ENCODE measurements at regions not wholly inside any gene's neighbourhood (a gene's known extent, or its start where the extent isn't known, plus 50 kb on each side); places are given as distances from the start of the nearest gene placed in this dataset.

DNA sequence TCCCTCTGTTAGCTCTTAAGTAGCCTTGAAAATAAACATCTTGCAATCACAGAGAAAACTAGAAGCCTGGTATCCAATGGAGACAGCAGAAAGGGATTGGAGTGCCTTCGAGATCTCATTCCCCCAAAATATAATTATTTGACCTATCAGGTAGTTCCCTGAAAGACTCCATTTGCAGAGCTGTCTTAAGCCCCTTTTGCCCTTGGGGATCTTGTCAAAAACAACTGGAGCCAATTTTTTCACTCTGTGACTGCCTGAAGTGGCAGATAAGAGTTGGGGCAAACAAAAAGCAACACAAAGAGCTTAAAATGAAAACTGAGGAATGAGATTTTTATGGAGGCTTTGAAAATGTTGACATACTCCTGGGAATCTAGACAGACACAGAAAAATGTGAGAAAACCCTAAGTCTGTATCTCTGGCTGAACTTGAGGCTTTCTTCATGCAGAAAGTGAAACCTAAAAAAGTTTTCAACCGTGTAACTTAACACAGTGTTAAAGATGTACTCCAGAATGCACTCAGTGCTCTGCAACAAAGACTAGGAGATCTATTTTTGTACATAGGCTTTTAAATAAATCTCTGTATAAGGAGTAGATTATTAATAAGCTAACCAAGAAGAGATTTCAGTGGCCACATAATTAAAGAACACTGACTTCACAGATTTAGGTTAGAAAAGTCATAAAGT is 971.1 kb upstream of the MAN1A1 start:
- TF ChIP-seq, protein P1, sequence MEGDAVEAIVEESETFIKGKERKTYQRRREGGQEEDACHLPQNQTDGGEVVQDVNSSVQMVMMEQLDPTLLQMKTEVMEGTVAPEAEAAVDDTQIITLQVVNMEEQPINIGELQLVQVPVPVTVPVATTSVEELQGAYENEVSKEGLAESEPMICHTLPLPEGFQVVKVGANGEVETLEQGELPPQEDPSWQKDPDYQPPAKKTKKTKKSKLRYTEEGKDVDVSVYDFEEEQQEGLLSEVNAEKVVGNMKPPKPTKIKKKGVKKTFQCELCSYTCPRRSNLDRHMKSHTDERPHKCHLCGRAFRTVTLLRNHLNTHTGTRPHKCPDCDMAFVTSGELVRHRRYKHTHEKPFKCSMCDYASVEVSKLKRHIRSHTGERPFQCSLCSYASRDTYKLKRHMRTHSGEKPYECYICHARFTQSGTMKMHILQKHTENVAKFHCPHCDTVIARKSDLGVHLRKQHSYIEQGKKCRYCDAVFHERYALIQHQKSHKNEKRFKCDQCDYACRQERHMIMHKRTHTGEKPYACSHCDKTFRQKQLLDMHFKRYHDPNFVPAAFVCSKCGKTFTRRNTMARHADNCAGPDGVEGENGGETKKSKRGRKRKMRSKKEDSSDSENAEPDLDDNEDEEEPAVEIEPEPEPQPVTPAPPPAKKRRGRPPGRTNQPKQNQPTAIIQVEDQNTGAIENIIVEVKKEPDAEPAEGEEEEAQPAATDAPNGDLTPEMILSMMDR (IDR thresholded peaks at IDR 0.05; ENCODE audit: low read length, missing control alignments) = no peak
- no peak for DNase-seq (ENCODE audit: low read depth)
- H3K4me3 ChIP-seq (replicated peaks; ENCODE audit: low read depth, low read length) = no peak overlapping the region

DNA sequence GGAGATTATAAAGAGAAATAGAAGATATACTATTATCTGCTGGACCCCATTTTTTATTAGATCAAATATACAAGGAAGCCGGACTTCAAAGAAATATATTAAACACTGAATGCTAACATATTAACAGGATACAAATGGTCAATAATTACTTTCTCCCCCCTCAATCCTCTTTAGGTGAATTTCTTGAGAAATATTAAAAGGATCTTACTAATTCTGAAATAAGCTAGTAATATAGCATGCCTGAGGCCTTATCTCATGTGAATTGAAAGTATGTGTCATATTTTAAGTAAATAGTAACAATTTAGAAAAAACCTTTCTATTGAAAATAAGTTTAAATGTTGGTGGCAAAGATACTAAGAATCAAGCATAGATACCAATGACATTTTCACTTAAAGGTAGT is 954.7 kb upstream of the MAN1A1 start:
- DNase-seq (ENCODE audit: low read depth) = no peak
- H3K4me3 ChIP-seq (replicated peaks; ENCODE audit: low read depth, low read length) = no peak overlapping the region
- TF ChIP-seq, protein P1 (IDR thresholded peaks at IDR 0.05; ENCODE audit: low read length, missing control alignments) = no peak

DNA sequence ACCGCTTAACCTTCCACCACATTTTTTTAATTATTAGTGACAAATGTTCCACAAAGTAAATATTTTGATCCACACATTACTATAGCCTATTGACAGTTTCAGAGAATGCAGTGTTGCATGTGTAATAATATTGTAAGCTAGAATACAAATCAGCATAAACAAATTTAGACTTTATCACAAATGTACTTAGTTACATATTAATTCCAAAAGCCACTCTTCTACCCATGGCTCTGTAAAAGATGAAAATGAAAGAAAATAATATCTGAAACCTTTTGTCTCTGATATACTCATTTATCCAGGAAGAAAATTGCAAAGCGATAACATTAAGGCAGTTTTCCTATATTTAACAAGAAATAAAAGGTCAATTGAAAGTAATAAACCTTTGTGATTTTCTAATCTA is 954.0 kb upstream of the MAN1A1 start:
- H3K4me3 ChIP-seq (replicated peaks; ENCODE audit: low read depth, low read length) = no peak overlapping the region
- no peak for DNase-seq (ENCODE audit: low read depth)
- TF ChIP-seq, protein P1 (IDR thresholded peaks at IDR 0.05; ENCODE audit: low read length, missing control alignments) = no peak

DNA sequence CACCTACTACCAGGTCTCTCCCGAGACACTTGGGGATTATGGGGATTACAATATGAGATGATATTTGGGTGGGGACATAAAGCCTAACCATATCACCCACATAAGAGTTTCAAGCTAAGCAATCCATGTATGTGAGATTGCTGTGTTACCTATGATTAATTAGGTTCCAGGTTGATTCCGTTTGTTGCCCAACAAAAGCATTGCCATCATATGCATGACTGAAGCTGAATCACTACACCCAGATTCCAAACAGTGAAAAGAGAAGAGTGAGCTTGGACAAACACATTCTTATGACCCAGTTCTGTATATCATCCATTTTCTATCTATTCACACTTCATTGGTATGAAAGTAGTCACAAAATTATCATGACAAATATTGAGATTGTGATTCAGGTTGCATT is 952.5 kb upstream of the MAN1A1 start:
- TF ChIP-seq, protein P1 (IDR thresholded peaks at IDR 0.05; ENCODE audit: low read length, missing control alignments) = no peak
- no peak for DNase-seq (ENCODE audit: low read depth)
- H3K4me3 ChIP-seq (replicated peaks; ENCODE audit: low read depth, low read length) = no peak overlapping the region

DNA sequence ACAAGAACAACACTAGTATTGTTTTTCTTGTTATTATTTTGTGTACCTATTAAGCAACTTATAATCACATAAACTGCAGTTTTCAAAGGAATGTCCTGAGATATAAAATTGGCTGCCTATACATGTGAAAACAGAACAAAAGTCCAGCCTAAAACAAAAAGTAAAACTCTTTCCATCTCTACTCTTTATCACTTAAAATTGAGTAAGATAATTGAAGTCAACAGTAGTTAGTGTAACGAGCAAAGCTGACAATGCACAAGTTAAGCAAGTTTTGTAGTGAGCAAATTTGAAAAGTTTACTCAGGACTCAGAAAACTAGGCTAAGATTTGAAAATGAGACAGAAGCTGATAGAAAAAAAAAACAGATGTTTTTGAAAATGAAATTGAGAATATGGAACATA is 941.4 kb upstream of the MAN1A1 start:
- DNase-seq (ENCODE audit: low read depth) = no peak
- H3K4me3 ChIP-seq (replicated peaks; ENCODE audit: low read depth, low read length) = no peak overlapping the region
- TF ChIP-seq, protein P1 (IDR thresholded peaks at IDR 0.05; ENCODE audit: low read length, missing control alignments) = no peak

DNA sequence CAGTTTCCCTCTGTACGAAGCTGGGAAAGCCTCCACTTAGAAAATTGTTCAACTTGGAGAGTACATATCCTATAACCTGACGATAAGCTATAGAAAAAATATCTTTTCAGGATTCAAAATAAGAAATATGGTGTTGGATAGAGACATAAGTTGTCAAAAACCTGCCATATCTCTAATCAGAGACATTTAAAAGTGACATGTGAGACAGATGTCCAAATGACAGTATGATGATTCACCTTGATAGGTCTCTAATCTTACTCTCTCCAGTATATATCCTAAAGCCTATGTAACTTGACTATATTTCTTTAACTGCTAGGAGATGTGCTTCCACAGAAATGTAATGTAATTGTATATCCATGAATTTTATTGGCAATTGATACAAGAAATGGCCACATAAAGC is 932.4 kb upstream of the MAN1A1 start:
- TF ChIP-seq, protein P1 (IDR thresholded peaks at IDR 0.05; ENCODE audit: low read length, missing control alignments) = no peak
- DNase-seq (ENCODE audit: low read depth) = no peak
- H3K4me3 ChIP-seq (replicated peaks; ENCODE audit: low read depth, low read length) = no peak overlapping the region

All from fibroblast of pulmonary artery (primary cell).